ENCODE measurements at regions not wholly inside any gene's neighbourhood (a gene's known extent, or its start where the extent isn't known, plus 50 kb on each side); places are given as distances from the start of the nearest gene placed in this dataset.
A peak's percentile ranks its signal among the peaks of the same experiment; 100 is the strongest.

DNA sequence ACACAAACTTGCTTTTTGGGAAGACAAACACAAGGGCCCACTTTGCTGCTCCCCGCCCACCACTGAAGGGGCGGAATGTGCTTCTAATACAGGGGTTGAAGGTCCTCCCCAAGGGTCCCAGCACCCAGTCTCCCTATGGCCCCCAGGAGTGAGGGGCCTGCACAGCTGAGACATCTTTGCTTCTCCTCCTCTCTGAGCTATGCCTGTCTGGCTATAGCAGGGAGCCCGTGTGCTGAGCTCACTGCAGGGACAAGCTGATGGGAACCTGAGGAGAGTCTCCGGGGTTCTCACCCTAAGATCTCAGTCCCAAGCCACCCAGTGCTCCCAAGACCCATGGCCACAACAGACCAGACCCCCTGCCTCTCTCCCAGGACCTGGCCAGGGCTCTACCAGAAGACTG is 61.1 kb upstream of the ACAN start:
- Histone ChIP-seq H3K36me3 (no peaks in the 10 kb centered on the region), H3K79me2 (ENCODE audit: low read depth) (no peaks in the 10 kb centered on the region), H3K9me3 (ENCODE audit: low read depth) (no peaks in the 10 kb centered on the region), H3K4me3 (no peak overlapping the region), H2AFZ (replicated peaks) (no peak overlapping the region), H3K4me2 (no peak overlapping the region), H3K27ac (no peak overlapping the region), H4K20me1 (ENCODE audit: low read depth) (no peaks in the 10 kb centered on the region), H3K9ac (no peak overlapping the region), H3K27me3 (no peaks in the 10 kb centered on the region), H3F3A (ENCODE audit: low read depth) (no peaks in the 10 kb centered on the region), H3K4me1 (peaks cover 5% of the 10 kb centered on the region)
- Mint-ChIP-seq H3K36me3 (no peaks in the 10 kb centered on the region), H3K9me3 (no peaks in the 10 kb centered on the region), H3K4me1 (no peaks in the 10 kb centered on the region), H3K27me3 (ENCODE audit: insufficient read depth, low read depth) (peaks cover 3% of the 10 kb centered on the region), H3K4me3 (no peak overlapping the region), H3K27ac (no peak overlapping the region)
- DNase-seq (ENCODE audit: low spot score): no peak
- TF ChIP-seq EZH2phosphoT487 (IDR thresholded peaks at IDR 0.05) (no peak), EZH2 (IDR thresholded peaks at IDR 0.05) (no peak)
- TF ChIP-seq, protein P1, sequence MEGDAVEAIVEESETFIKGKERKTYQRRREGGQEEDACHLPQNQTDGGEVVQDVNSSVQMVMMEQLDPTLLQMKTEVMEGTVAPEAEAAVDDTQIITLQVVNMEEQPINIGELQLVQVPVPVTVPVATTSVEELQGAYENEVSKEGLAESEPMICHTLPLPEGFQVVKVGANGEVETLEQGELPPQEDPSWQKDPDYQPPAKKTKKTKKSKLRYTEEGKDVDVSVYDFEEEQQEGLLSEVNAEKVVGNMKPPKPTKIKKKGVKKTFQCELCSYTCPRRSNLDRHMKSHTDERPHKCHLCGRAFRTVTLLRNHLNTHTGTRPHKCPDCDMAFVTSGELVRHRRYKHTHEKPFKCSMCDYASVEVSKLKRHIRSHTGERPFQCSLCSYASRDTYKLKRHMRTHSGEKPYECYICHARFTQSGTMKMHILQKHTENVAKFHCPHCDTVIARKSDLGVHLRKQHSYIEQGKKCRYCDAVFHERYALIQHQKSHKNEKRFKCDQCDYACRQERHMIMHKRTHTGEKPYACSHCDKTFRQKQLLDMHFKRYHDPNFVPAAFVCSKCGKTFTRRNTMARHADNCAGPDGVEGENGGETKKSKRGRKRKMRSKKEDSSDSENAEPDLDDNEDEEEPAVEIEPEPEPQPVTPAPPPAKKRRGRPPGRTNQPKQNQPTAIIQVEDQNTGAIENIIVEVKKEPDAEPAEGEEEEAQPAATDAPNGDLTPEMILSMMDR (IDR thresholded peaks at IDR 0.05): no peak

DNA sequence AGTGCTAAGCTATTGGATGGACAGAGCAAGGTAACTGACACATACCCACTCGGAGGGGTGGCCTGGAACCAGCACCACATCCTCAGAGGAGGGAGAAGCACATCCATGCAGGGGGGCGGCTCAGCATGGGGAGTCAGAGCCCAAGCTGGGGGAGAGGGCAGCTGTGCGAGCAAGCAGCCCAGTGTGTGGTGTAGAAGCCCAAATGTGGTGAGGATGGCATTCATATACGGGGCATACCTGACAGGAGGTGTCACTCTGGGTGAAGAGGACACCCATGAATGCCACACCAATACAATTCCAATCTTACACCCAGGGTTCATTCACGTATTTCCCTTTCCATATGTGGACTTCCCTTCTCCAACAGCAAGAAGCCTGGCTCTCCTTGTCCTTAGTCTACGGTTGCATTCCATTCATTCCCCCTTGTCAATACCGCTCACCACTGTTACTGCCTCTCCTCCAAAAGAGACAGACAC is 58.7 kb upstream of the ACAN start:
- Mint-ChIP-seq H3K9me3 (no peaks in the 10 kb centered on the region), H3K27ac (no peak overlapping the region), H3K4me1 (no peaks in the 10 kb centered on the region), H3K27me3 (ENCODE audit: insufficient read depth, low read depth) (peaks cover 3% of the 10 kb centered on the region), H3K36me3 (no peaks in the 10 kb centered on the region), H3K4me3 (no peak overlapping the region)
- Histone ChIP-seq H3K9me3 (ENCODE audit: low read depth) (no peaks in the 10 kb centered on the region), H3K27ac (no peak overlapping the region), H3F3A (ENCODE audit: low read depth) (no peaks in the 10 kb centered on the region), H2AFZ (replicated peaks) (no peak overlapping the region), H4K20me1 (ENCODE audit: low read depth) (no peaks in the 10 kb centered on the region), H3K27me3 (no peaks in the 10 kb centered on the region), H3K4me1 (peaks cover 5% of the 10 kb centered on the region), H3K36me3 (no peaks in the 10 kb centered on the region), H3K4me3 (no peak overlapping the region), H3K4me2 (peak overlapping the region; percentile 2), H3K9ac (no peak overlapping the region), H3K79me2 (ENCODE audit: low read depth) (no peaks in the 10 kb centered on the region)
- peak; percentile 55 for DNase-seq (ENCODE audit: low spot score)
- TF ChIP-seq EZH2 (IDR thresholded peaks at IDR 0.05): no peak
- no peak for TF ChIP-seq EZH2phosphoT487 (IDR thresholded peaks at IDR 0.05)

DNA sequence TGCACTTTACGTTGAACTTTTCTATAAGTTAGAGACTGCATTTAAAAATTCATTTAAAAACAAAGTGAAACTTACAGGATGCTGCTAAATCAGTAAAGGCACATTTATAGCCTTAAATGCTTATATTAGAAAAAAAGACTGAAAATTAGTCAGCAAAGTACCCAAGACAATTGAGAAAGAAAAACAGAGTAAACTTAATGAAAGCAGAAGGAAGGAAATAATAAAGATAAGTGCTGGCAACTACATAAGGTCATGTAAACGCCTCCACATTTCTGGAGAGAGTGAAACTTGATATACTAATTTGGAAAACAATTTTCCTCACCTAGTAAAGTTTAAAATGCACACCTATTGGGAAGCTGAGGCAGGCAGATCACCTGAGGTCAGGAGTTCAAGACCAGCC is 58.2 kb upstream of the ACAN start:
- Histone ChIP-seq H3K79me2 (ENCODE audit: low read depth) (no peaks in the 10 kb centered on the region), H3K27me3 (no peaks in the 10 kb centered on the region), H3K4me2 (no peak overlapping the region), H3K27ac (no peak overlapping the region), H3F3A (ENCODE audit: low read depth) (no peaks in the 10 kb centered on the region), H3K9me3 (ENCODE audit: low read depth) (no peaks in the 10 kb centered on the region), H2AFZ (replicated peaks) (no peak overlapping the region), H3K4me1 (peaks cover 5% of the 10 kb centered on the region), H3K36me3 (no peaks in the 10 kb centered on the region), H4K20me1 (ENCODE audit: low read depth) (no peaks in the 10 kb centered on the region), H3K9ac (no peak overlapping the region), H3K4me3 (no peak overlapping the region)
- Mint-ChIP-seq H3K27me3 (ENCODE audit: insufficient read depth, low read depth) (no peaks in the 10 kb centered on the region), H3K27ac (no peak overlapping the region), H3K9me3 (no peaks in the 10 kb centered on the region), H3K4me1 (no peaks in the 10 kb centered on the region), H3K36me3 (no peaks in the 10 kb centered on the region), H3K4me3 (no peak overlapping the region)
- TF ChIP-seq EZH2phosphoT487 (IDR thresholded peaks at IDR 0.05): no peak
- TF ChIP-seq, protein P1 (IDR thresholded peaks at IDR 0.05): no peak
- no peak for TF ChIP-seq EZH2 (IDR thresholded peaks at IDR 0.05)
- DNase-seq (ENCODE audit: low spot score): no peak

DNA sequence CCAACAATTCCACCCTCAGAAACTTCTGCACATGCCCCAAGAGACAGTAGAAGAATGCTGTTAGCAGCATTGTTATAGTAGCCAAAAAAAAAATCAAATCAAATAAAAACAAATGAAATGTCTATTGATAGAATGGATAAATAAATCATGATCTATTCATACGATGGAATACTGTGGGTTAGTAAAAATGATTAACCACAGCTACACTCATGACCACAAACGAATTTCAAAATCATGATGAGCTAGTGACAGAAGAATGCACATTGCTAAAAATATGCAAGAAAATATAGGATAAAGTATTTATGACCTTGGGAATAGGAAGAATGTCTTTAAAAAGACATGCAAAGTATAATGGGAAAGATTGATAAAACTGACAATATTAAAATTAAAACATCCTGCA is 57.5 kb upstream of the ACAN start:
- Histone ChIP-seq H2AFZ (replicated peaks) (no peak overlapping the region), H3K27me3 (no peaks in the 10 kb centered on the region), H3K4me2 (no peak overlapping the region), H3K27ac (no peak overlapping the region), H3F3A (ENCODE audit: low read depth) (no peaks in the 10 kb centered on the region), H3K36me3 (no peaks in the 10 kb centered on the region), H3K4me3 (no peak overlapping the region), H3K79me2 (ENCODE audit: low read depth) (no peaks in the 10 kb centered on the region), H3K4me1 (peaks cover 5% of the 10 kb centered on the region), H3K9ac (no peak overlapping the region), H3K9me3 (ENCODE audit: low read depth) (no peaks in the 10 kb centered on the region), H4K20me1 (ENCODE audit: low read depth) (no peaks in the 10 kb centered on the region)
- no peak for DNase-seq (ENCODE audit: low spot score)
- H3K4me1 Mint-ChIP-seq: no peaks in the 10 kb centered on the region
- no peaks in the 10 kb centered on the region for H3K36me3 Mint-ChIP-seq
- TF ChIP-seq, protein P1 (IDR thresholded peaks at IDR 0.05): no peak
- no peak for TF ChIP-seq EZH2 (IDR thresholded peaks at IDR 0.05)
- TF ChIP-seq EZH2phosphoT487 (IDR thresholded peaks at IDR 0.05): no peak
- H3K27ac Mint-ChIP-seq: no peak overlapping the region
- no peaks in the 10 kb centered on the region for H3K27me3 Mint-ChIP-seq (ENCODE audit: insufficient read depth, low read depth)
- no peaks in the 10 kb centered on the region for H3K9me3 Mint-ChIP-seq
- H3K4me3 Mint-ChIP-seq: no peak overlapping the region

Measured in neural progenitor cell (in vitro differentiated cells).